CD4-positive, alpha-beta T cell treated with Interleukin-6 at 100 ng/mL for 8 hours (primary cell): ENCODE measurements at regions not wholly inside any gene's neighbourhood (a gene's known extent, or its start where the extent isn't known, plus 50 kb on each side); places are given as distances from the start of the nearest gene placed in this dataset.

Experiments used
- DNase-seq: peaks from one replicate; pipeline ENCODE4 v3.0.0-alpha.2; 2020; ENCODE audit warnings: mixed read lengths, low spot score

DNA sequence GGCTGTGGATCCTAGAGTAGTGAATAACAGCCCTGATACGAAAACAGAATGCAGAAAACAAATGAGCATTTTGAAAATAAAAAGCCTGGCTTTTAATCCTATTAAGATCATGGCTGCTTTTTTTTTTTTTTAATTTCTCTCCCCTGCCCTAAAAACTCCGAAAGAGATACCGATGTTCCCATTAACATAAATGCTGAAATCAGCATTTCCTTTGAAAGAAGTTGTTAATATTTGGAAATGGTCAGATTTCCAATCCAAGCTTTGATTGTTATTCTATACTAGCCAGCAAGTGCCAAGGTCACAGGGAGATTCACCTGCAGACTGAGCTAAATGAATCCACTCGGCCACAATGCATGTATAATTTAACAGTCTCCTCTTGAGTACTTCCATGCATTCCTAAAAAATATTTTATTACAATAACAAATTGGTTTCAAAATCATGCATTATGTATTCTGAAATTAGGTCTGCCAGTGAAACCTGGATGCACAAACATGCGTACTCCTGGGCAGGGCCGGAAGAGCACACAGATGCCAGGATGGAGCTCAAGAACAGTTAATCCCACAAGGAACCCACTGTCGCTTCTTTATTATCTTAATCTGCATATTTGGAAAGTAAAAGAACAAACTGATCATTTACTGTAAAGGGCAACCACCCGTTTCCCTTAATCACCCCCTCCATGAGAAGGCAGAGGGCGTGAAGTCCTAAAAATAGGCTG, 521.5 kb upstream of the ZFHX3 start:
- no peak for DNase-seq

DNA sequence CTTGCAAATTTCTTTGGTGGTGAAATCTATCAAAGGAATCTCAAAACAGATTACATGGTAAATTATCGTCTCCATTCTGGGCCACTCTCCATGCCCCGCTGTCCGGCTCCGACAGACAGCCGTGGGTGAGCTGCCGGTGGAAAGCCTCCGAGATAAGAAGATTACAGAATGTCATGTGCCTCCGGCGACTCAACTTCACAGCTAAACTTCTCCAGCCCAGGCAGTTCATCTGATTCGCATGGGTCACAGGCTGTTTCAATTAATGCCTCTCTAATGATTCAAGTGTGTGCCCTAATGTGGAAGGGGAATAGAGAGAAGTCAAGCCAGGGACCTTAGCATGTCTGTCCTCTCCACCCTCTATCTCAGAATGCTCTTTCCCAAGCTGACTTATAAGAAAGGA, 520.8 kb upstream of the ZFHX3 start:
- no peak for DNase-seq

DNA sequence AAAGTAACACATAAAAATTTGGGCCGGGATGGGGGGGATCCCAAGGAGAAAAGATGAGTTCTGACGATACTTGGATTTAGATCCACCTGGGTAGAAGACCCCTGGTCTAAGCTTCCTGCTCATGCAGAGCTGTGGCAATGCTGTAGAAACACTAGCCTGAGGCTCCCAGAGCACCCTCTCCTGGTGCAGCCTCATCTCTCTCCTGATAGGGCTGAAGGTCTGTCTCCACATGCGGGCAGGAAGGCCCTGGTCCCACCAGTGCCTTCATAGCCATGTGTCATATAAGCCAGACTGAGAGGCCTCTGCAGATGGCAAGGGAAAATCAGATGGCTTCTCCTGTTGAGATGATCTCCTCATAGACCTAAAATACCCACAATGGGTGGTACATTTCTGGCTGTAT, 518.0 kb upstream of the ZFHX3 start:
- DNase-seq = no peak

DNA sequence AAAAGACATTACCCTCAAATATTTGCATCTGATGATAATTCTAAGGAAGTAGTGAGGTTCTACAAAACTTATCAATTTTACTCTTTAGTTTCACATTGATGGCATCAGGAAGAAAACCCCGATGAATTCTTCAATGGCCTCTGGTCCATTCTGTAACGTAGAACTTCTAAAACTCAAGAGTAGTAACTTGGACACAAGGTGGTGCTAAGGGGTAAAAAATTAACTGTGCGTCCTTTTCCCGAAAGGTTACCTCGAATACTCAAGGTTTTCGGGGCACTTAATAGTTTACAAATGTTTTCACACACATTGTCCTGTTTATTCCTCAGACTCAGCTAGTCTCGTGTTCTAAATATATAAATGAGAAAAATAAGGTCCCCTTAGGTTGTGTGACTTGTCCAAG, 517.3 kb upstream of the ZFHX3 start:
- DNase-seq = no peak

DNA sequence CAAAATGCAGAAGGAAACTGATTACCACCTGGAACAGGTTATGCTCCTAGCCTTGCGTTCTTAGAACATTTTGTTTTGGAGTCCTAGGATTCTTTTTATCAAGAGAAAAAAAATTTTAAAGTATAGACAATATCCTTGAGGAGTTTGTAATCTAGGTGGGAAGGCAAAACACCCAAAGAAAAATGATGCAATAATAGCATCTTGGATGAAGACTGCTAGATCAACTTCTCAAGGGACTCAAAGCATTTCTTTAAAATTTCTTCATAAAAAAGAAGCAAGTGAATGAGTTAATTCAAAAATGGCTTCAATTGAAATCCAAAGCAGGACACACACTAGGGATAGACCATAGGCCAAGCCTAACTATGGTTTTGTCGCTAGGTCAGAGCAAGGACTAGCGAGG, 515.8 kb upstream of the ZFHX3 start:
- DNase-seq = no peak

DNA sequence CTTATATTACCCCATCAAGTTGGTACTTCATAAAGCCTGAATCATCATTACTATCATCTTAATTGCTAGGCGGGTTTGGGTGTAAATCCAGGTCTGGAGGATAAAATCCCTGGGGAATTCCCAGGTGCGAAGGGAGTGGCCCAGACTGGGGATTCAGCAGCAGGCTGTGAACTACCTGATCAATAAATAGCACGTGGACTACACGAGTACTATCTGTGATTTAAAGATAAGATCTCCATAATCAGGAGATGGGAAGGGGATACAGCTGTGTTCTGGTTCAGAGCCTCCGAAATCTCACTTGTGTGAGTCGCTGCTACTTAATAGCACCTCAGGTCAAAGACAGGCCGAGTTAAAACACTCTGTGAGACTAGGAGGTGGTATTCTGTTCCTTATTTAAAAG, 512.6 kb upstream of the ZFHX3 start:
- no peak for DNase-seq

DNA sequence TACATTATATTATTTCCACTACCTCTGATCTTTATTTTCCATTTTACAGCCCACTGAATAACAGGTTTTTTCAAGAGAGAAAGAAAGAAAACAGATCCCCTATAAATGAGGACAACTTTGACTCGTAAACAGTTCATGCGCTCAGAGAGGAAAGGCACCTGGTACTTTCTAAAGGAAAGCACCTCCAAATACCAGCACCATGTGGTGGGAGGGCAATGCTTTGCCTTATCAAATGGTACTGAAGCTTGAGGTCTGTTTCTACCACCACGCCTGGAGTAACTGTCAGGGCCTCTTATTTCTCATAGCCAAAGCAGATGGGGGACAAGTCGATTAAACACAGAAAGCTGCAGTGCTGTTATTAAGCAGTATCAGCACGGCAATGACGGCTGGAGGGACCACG, 510.3 kb upstream of the ZFHX3 start:
- DNase-seq = no peak

DNA sequence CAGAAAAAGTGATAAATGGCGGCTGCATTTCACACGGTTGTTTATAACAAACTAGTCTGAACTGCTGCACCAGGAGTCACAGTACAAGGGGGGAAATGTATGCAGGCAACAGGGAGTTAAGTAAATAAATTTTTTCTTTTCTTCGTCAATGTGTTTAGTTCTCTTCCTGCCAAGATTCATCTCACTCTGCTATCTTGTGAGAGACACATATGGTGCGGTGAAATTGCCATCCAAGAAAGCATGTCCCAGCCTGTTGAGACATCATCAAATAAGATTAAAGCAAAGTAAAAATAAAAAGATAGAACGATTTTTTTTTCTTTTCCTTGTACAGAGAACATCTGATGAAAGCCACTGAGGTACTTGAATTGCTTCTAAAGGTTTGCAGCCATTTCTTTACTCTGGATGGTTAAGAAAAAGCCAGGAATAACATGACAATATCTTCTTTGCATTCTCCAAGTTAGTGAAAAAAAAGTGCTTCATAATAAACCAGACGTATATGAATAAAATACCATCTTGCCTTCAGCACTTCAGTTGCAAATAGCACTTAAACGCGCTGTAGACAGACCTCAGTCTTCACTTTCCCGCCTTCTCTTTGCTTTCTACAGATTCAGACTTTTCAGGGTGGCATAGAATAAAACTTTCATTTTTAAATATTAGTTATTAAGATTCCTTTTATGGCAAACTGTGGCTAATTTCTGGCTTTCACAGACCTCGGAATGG, 506.2 kb upstream of the ZFHX3 start:
- no peak for DNase-seq

DNA sequence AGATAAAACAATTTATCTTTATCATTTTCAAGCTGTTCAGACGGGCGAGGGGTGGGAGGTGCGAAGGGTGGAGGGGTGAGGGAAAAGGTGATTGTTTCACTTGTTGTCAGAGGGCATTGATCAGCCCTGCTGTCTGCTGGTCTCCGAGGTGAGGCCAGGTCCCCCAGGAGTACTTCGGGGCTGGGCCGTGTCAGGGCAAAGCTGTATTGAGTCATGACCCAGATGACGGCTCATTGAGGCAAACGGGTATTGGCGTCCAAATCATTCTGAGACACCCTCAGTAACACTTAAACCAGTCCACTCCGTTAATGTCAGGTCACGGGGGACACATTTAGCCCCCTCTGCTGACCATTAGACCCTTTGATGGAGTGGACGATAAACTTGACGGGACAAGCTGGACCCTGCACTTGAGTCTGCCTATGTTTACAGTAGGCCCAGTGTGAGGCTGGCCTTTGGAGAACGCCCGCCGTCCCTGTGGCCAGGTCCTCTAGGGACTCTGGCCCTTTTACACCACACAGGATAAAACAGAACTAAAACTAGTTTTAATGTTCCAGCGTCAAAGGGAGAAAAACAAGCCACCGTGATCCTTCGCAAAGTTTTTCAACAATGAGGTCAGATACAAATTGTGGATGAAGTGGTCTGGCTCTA, 502.2 kb upstream of the ZFHX3 start:
- DNase-seq = no peak

DNA sequence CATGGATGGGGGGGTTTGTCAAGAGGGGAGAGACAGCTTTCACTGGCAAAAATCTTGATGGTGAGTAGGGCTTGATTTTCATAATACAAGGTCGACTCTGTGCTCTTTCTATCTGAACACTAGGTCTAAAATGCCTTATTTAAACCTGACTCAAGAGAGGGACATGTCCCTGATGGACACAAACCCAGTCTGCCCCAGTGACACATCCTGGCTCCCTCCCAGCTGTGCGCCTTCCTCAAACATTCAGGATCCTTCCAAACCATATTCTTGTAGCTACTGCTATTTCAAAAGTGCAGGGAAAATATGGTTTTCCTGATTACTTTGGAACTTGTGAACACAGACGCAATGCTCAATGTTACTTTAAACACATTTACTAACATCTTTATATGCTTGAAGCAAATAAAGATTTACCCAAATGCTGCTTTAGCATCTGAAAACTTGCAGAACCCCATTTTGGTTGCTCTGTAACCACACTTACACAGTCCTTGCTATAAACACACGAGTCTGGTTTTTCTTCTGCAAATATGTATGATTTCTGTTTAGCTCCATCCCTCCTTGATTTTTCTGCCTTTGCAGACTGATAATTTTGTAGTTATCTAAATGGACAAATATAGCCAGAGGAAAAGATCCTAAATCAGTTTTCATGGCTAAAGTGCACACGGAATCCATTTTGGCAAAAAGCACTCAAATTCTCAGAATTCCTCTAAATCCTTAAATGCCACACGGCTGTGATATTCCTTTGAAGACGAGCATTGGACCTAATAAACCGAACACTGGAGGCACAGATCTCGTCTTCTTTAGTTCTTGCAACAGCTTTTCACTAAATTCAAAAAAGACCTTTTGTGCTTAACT, 499.9 kb upstream of the ZFHX3 start:
- no peak for DNase-seq

DNA sequence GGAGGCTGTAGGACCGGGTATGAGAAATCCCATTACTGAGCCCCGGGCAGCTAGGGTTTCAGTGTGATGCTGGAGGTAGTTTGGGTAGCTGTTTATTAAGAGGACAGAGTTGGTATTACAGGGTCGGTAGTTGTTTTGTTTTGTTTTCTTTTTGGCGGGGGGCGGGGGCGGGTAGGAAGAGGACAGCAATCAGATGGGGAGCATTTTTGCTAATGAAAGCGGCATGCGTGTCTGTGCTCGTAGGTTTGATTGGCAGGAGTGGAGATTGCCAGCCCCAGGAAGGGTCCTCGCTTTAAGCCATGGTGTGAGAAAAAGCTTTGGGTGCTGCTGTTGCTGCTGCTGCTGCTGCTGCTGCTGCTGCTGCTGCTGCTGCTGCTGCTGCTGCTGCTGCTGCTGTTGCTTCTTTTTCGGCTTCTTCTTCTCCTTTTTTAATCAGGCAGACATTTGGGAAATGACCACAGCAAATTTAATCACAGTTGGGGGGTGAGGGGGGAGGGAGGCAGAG, 498.5 kb upstream of the ZFHX3 start:
- no peak for DNase-seq

DNA sequence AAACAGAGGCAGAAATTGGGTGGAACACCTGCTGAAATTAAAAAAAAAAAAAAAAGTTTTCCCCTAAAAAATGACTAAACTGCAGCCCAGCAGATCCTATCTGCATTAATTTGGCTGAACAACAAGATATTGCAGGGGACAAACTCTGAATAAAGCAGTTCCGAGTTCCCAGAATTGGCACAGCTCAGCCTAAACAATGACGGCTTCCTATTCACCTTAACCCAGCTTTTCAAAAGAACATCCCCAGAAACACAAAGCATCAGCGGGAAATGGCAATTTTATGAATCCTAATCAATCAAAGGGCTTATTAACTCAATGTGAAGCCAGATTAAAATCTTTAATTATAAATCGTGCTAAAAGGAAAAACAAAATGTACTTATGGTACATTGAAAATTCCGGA, 497.8 kb upstream of the ZFHX3 start:
- DNase-seq = no peak

DNA sequence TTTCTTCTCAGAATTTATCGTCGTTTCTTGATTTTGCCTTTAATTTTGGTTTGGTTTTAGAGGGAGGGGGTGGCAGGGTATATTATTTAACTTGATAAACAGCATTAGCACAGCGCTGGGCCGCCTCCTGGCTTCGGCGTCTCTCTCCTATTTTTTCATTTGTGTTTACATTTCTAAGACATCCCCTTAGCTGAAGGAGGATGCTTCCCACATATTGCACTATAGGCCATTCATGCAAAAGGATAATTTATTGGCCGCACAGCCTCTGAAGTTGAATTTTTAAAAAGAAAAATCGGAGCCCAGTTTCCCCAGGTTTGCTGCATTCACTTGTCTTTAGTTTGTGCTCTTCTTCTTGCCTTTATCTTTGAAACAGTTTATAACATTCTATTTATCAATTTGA, 497.4 kb upstream of the ZFHX3 start:
- DNase-seq = no peak

DNA sequence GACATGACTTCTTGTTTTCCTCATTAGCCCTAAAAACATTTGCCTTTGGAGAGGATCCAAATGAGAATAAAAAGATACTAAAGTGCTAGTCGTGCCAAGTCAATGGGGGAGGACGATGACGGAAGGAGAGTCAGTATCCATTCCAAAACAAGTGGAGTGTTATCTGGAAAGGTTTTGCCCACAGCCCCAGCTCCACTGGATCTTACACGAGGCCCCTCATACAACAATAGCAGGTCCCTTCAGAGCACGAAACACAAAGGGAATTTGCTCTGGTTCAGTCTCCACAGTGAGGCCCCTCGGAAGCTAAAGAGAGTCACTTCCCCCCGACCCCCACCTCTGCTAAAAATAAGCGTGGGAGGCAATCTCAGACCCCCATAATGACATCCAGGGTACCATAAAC, 496.9 kb upstream of the ZFHX3 start:
- no peak for DNase-seq

DNA sequence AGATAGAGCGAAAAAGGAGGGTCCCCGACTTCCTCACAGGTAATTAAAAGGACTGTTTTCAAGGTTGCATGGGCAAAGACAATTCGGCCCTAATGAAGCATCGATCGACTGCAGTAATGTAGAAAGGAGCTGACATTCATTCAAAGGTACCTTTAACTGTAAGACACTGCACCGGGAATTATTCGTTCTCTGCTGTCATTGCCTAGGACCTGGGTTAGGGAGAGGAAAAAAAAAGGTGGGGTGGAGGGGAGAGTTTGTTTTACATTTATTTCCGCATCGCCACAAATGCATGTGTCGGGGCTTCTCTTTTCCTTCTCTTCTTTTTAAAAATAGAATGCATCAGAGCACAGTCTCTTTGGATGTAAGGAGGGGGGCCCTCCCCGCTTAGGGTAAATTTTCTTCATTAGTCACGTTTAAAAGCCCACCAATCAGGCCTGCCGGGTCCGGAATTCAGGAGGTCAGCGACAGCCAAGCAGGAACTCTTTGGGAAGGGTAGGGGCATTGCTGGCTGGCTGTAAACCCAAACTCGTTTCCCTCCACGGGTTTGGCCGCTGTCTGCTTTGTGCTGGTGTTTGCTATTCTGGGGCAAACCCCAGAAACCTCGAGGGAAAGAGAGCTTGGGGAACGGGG, 496.2 kb upstream of the ZFHX3 start:
- no peak for DNase-seq

DNA sequence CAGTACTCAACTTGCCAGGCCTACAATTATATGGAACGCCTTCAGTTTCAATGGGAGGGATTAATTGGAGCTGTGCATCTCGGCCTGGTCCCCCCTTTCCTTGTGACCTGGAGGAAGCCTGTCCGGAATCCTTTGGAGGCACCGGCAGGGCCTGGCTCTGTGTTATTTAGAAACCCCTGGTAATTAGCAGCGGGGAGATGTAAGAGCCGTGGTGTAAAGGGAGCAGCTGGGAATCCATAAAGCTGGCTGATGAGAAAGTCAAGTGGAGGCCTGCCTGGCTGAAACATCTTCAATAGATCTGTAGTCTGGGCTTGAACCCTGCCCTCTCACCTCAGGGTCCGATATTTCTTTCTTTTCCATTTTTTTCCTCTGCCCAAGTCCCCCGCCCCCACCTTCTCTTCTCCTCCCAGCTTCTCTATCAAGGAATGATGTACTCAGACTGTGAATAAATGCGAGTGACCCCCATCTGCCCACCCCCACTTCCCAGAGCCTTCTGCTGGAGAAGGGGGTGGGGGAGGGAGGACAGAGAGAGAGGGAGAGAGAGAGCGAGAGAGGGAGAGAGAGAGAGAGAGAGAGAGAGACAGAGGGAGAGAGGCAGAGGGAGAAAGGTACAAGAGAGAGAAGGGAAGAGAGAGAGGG, 495.5 kb upstream of the ZFHX3 start:
- no peak for DNase-seq

DNA sequence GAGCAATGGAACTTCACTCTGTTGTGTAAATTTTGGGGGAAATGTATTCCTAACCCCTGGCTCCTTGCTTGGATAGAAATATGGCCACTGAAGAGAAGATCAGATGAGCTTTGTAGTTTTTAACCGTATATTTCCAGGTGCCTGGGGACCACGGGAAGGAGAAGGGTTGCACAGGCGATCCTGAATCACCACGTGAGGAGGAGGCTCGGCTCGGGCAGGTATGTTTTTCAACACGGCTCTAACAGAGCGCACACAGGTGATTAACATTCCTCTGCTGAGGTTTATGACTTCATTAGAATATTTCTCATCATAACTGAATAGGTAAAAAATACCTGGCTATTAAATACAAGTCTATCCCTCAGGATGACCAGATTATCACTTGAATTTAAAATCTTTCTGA, 495.0 kb upstream of the ZFHX3 start:
- no peak for DNase-seq

DNA sequence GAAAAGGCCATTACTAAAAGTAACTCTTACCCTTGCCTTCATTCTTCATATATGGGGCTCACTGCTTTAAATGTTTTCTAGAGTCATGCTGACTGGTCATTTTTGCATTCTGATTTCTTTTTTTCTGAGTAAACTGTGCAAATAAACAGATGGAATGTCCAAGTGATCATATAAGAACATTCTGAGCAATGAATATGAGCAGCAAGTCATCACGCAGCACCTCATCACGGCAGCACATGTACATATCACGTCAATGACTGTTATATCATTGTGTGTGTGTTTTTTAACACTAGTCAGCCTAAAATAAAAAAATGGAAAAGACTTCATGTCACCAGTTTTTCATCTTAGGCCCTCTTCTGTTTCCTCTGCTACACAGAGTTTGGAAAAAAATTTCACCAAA, 490.0 kb upstream of the ZFHX3 start:
- no peak for DNase-seq

DNA sequence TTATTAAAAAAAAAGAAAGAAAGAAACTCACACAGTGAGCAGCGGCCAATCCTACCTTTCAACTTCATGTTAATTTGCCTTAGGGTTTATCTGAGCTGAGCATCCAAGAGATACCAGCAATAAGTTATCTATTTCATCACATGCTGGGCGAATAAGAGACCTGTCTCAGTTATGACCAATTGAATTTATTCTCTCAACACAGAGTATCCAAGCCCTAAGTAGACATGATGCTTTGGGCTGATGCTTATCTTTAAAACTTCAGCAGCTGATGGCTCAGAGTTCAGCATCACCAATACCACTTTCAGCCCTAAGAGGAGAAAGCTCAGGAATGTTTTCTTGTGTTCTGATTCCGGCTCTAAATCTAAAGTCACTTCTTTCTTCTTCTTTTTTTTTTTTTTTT, 489.0 kb upstream of the ZFHX3 start:
- DNase-seq = no peak

DNA sequence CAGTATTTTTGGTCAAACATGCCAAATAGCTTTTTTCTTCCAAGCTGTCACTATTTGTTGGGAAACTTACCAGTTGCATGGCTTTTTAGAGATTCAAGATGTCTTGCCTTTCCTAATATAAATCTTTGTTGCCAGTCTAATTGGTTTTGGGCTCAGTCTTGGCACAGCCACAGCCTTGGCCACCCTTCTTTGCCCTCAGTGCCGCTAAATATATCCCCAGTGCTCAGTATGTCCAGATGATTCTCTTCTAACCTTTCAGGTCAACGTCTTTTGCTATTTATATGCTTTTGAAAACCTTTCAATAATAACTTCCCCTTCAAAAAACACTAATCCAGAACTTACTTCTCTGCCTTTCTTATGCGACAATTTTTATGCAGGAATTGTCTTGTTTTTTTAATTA, 483.1 kb upstream of the ZFHX3 start:
- DNase-seq = no peak

DNA sequence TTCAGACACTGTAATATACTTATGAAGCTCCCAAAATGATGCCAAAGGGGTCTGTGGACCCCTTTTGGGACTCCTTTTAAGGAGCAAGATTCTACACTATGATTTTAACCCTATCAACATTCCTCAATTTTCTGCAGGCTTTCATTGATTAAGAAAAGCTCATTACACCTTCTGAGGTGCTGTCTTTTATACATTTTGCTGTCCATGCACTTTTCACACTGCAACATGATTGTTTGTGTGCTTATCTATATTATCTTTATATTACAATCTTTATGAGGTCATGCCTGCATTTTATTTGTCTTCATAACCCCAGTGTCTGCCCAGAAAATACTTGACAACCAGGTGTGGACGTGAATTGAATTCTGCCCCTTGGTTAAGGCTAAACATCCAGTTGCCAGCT, 482.6 kb upstream of the ZFHX3 start:
- no peak for DNase-seq
